ENCODE measurements at regions not wholly inside any gene's neighbourhood (a gene's known extent, or its start where the extent isn't known, plus 50 kb on each side); places are given as distances from the start of the nearest gene placed in this dataset.

GRCh38 chr4:28760003-28760402, 1899.4 kb downstream of the STIM2 start:
- ChIA-PET POLR2A (no interaction called here), CTCF (interaction anchor here (2.4 kb wide), 1 partner anchor 24 kb away, joined by 5 read pairs; no protein-coding TSS in a partner anchor)
- no peak for DNase-seq (ENCODE audit: low read depth, low spot score)
- TF ChIP-seq CTCF (IDR thresholded peaks at IDR 0.05; ENCODE audit: insufficient read depth, low read length, missing control alignments), result no peak
- H3K4me3 ChIP-seq (ENCODE audit: low read depth, low read length), result no peak overlapping the region

- DNase-seq (ENCODE audit: low read depth, low spot score), result no peak
- CTCF ChIA-PET, result no interaction called here
- no peak for TF ChIP-seq CTCF (IDR thresholded peaks at IDR 0.05; ENCODE audit: insufficient read depth, low read length, missing control alignments)
- POLR2A ChIA-PET, result no interaction called here
- H3K4me3 ChIP-seq (ENCODE audit: low read depth, low read length), result no peak overlapping the region
These were observed 1911.4 kb downstream of the STIM2 start for GRCh38 chr4:28772066-28772465.

- no peak overlapping the region for H3K4me3 ChIP-seq (ENCODE audit: low read depth, low read length)
- TF ChIP-seq CTCF (IDR thresholded peaks at IDR 0.05; ENCODE audit: insufficient read depth, low read length, missing control alignments), result no peak
- POLR2A ChIA-PET, result no interaction called here
- CTCF ChIA-PET, result no interaction called here
- DNase-seq (ENCODE audit: low read depth, low spot score), result no peak
These were observed 1912.1 kb downstream of the STIM2 start for GRCh38 chr4:28772788-28773187.

- POLR2A ChIA-PET, result no interaction called here
- no peak for TF ChIP-seq CTCF (IDR thresholded peaks at IDR 0.05; ENCODE audit: insufficient read depth, low read length, missing control alignments)
- no peak for DNase-seq (ENCODE audit: low read depth, low spot score)
These were observed 1913.7 kb downstream of the STIM2 start for GRCh38 chr4:28774344-28774743.

GRCh38 chr4:28776004-28776403, 1915.4 kb downstream of the STIM2 start:
- ChIA-PET POLR2A (no interaction called here), CTCF (no interaction called here)
- no peak overlapping the region for H3K4me3 ChIP-seq (ENCODE audit: low read depth, low read length)
- no peak for TF ChIP-seq CTCF (IDR thresholded peaks at IDR 0.05; ENCODE audit: insufficient read depth, low read length, missing control alignments)
- DNase-seq (ENCODE audit: low read depth, low spot score), result no peak

More at GRCh38 chr4:28774344-28774743, 1913.7 kb downstream of the STIM2 start:
- no peak overlapping the region for H3K4me3 ChIP-seq (ENCODE audit: low read depth, low read length)
- CTCF ChIA-PET, result no interaction called here

- H3K4me3 ChIP-seq (ENCODE audit: low read depth, low read length), result no peak overlapping the region
- no peak for TF ChIP-seq CTCF (IDR thresholded peaks at IDR 0.05; ENCODE audit: insufficient read depth, low read length, missing control alignments)
- DNase-seq (ENCODE audit: low read depth, low spot score), result no peak
- CTCF ChIA-PET, result interaction anchor here (1.9 kb wide), 1 partner anchor 25 kb away, joined by 5 read pairs; no protein-coding TSS in a partner anchor
- POLR2A ChIA-PET, result no interaction called here
These were observed 1923.5 kb downstream of the STIM2 start for GRCh38 chr4:28784188-28784587.
